HG03103 (cell line): ENCODE measurements at regions not wholly inside any gene's neighbourhood (a gene's known extent, or its start where the extent isn't known, plus 50 kb on each side); places are given as distances from the start of the nearest gene placed in this dataset.

Experiments used
- ATAC-seq: cut with Tn5 transposase; IDR thresholded peaks from one replicate; pipeline ENCODE4 v1.9.1; 2021; ENCODE audit warnings: low read depth; ENCODE audit not compliant: unreplicated experiment

DNA sequence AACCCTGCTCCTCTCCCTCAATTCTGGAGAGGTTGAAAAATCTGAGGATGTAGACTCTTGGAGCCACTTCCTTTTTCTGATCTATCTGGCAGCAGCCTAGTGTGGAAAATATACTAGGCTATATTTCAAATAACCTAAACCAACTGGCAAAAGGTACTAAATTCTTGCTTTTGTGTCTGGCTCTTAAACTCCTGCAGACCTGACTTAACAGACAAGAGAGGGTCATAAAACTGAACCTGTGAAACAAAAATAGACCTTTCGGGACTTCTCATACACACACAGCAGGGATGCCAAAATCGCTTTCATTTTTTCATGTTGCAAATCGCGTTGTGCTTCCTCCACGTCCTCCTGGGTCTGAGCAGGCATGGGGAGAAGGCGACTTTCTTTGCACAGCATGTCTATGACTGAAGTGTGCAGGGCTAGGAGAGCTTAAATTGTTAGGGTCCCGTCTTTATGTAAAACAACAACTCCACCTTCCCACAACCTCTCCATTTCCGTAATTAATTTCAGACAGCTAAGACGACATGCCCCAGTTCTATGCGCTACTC lies 520.7 kb upstream of the PSMD7 start:
- no peak for ATAC-seq

- ATAC-seq: no peak
These were observed 525.2 kb upstream of the PSMD7 start for GRCh38 chr16:73771196-73772064.

- no peak for ATAC-seq
These were observed 527.8 kb upstream of the PSMD7 start for GRCh38 chr16:73768786-73769203.

- no peak for ATAC-seq
These were observed 532.3 kb upstream of the PSMD7 start for GRCh38 chr16:73764321-73764720.

- no peak for ATAC-seq
These were observed 540.1 kb upstream of the PSMD7 start for GRCh38 chr16:73756289-73757178.

DNA sequence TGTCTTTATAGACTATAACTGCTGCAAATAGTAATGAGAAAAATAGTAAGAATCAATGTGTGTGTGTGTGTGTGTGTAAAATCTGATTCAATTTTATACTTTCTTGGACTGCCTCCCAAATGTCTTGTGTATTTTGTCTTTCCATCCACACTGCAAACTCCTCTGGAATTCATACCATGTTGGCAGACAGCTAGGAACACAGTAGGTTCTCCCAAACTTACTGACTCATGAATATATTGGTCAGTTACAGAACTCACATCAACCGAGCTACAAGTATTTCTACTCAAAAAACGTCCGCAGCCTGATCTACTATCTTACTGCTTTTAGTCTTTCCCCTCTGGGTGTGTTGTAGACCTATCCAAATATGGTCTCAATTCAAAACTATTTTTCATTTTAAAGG lies 542.7 kb upstream of the PSMD7 start:
- no peak for ATAC-seq

DNA sequence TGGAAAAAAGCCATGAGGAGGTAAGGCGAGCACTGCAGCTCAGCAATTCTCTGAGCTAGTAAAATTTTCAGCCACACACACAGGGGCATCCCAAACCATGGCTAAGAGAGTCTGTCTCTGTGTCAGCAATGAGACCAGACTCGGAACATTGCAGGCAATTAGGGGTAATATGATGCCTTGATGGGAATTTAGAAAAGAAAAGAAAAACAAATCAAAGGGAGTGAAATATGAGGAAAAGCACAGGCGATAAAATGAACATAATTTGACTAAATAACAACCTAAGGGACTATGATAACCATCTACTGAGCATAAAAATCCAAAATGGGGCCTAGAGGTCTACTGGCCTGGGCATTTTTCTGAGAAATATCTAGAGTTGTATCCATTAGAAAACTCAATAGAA lies 546.0 kb upstream of the PSMD7 start:
- ATAC-seq: no peak

- ATAC-seq: no peak
These were observed 549.3 kb upstream of the PSMD7 start for GRCh38 chr16:73747328-73747727.

DNA sequence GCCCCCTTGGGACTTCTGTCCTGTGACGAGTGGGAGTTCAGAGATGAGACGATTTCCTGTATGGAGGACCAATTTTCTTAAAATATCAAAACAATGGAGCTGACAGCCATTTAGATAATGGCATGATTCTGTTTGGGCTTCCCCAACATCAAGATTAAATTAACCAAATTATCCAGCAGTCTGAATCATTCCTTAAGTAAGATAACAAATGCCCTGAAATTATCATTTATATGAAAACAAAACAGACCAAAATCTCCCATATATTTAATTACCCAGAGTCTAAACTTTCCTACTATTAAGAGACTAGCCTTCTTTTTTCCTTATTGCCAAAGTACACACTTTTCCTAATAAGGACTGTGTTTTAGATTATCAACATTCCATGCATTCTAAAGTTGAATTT lies 550.1 kb upstream of the PSMD7 start:
- ATAC-seq: no peak

DNA sequence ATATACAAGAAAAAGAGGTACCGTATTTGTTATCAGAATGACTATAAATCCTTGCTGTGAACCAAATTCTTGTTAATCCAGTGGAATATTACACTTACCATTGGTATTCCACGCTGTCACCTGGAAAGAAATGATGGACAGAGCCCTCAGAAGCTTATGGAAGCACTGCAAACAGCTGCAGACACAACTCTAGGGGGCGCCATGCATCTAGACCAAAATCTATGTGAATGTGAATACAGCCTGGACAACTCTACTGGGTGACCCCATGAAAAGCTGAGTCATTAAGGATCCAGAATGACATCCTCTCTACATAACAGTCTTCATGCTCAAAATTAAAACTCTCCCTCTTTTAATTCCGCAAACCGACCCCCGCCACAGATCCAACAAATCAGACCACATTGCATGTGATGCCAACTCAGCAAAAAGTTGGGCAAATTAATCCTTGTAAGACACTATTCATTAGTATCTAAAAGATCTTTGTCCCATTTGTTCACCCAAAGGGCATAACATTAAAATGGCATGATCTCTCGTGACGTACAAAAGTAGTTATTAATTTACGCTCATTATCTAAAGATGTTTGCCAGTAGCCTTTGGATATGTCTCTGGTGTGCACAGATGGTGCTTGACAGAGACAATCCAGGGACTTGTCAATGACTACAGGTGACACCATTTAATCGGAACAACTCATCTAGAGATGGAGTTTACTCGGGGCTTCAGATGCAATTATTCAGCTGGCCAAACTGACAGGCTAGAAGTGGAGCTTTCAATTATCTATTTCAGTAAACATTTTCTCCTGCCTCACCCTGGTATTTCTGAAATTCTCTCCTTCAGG lies 552.7 kb upstream of the PSMD7 start:
- ATAC-seq: no peak

- ATAC-seq: no peak
These were observed 557.4 kb upstream of the PSMD7 start for GRCh38 chr16:73739049-73739769.

- ATAC-seq: no peak
These were observed 558.3 kb upstream of the PSMD7 start for GRCh38 chr16:73738266-73738665.

DNA sequence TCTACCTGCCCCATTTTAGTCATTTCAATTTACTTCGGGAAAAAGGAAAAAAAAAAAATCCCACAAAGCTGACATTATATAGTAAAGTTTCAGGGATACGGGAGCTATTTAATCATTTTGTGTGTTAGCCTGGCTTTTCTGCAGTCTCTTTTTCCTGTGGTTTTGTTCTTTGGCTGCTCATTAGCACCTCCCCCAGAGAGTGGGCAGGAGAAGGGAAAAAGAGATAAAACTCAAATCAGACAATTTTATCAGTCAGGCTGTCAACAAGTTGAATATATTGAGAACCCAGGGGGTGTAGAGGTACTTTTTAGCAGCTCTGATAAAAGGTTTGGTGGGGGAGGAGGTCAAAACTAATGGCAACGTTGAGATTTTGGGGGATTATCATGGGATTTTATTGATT lies 559.0 kb upstream of the PSMD7 start:
- ATAC-seq: no peak

- ATAC-seq: no peak
These were observed 560.7 kb upstream of the PSMD7 start for GRCh38 chr16:73735954-73736353.

- ATAC-seq: no peak
These were observed 561.6 kb upstream of the PSMD7 start for GRCh38 chr16:73735018-73735417.

DNA sequence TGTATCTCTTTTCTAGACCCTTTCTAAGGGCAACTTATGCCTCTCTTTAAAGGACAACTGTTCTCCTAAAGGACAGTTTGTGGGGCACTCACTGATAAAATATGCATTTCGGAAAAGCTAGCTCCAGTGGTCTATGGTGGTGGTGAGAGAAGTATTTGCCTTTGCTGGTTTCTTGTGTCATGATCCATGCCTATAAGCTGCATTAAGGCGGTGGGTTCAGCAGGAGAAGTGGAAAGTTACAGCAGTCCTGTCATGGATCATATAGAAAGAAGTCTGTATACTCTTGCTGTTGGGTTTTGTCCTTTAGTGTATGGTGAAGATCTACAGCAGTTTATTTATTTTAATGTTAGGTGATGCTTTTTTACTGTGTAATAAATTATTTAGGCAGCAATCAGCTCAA lies 563.9 kb upstream of the PSMD7 start:
- ATAC-seq: no peak

- ATAC-seq: no peak
These were observed 564.5 kb upstream of the PSMD7 start for GRCh38 chr16:73732143-73732542.

DNA sequence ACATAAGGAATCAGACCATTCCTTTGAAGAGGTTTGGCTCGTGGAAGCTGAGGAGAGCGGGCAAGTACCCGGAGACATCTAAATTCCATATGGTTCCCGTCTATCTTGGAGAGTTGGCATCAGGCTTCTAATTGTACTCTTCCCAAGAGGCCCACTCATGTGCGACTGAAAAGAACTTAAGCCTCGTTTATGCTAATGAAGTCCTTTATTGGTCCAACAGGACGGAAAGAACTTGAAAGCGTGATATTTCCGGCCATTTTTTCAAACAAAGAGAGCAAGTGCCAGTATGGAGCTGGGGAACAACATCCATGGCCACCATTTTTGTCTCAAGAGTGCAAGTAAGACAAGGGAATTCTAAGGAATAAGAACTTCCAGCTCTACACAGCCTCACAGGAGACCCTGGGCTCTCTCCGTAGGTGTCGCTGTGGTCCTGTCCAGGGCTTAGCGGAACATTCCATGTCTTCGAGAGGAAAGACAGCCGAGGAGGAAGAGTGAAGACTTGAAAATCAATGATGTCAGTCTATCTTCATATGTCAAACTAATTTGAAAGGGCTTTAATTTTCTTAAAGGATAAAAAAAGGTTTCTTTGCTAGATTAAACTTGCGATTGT lies 566.0 kb upstream of the PSMD7 start:
- ATAC-seq: no peak

GRCh38 chr16:73725156-73725555 lies 571.5 kb upstream of the PSMD7 start:
- no peak for ATAC-seq
